NCI-H82 (cell line): ENCODE measurements at regions not wholly inside any gene's neighbourhood (a gene's known extent, or its start where the extent isn't known, plus 50 kb on each side); places are given as distances from the start of the nearest gene placed in this dataset.

Source experiments
- DNase-seq: peaks from one replicate; lab custom pipeline; 2025; lab: John Stamatoyannopoulos, UW

GRCh38 chr1:87999852-88000251 is 671.2 kb downstream of the LMO4 start:
- DNase-seq: no peak

- DNase-seq: no peak
Measured at GRCh38 chr1:88001460-88001859, 672.8 kb downstream of the LMO4 start.

- DNase-seq: no peak
Measured at GRCh38 chr1:88003255-88003654, 674.6 kb downstream of the LMO4 start.

- DNase-seq: no peak
Measured at GRCh38 chr1:88009916-88010315, 674.2 kb upstream of the PKN2 start.

GRCh38 chr1:88013485-88013884 is 670.6 kb upstream of the PKN2 start:
- no peak for DNase-seq

- DNase-seq: no peak
Measured at GRCh38 chr1:88014131-88014530, 669.9 kb upstream of the PKN2 start.

- no peak for DNase-seq
Measured at GRCh38 chr1:88016947-88017346, 667.1 kb upstream of the PKN2 start.

- no peak for DNase-seq
Measured at GRCh38 chr1:88021529-88021928, 662.5 kb upstream of the PKN2 start.

- DNase-seq: no peak
Measured at GRCh38 chr1:88022516-88022915, 661.6 kb upstream of the PKN2 start.

- DNase-seq: peak; percentile 25
Measured at GRCh38 chr1:88029142-88029541, 654.9 kb upstream of the PKN2 start.

- DNase-seq: no peak
Measured at GRCh38 chr1:88029899-88030298, 654.2 kb upstream of the PKN2 start.

- DNase-seq: no peak
Measured at GRCh38 chr1:88035578-88035977, 648.5 kb upstream of the PKN2 start.

GRCh38 chr1:88036345-88037014 is 647.6 kb upstream of the PKN2 start:
- no peak for DNase-seq

- no peak for DNase-seq
Measured at GRCh38 chr1:88039240-88039639, 644.8 kb upstream of the PKN2 start.

- no peak for DNase-seq
Measured at GRCh38 chr1:88043834-88044233, 640.2 kb upstream of the PKN2 start.

GRCh38 chr1:88052167-88052566 is 631.9 kb upstream of the PKN2 start:
- DNase-seq: no peak

GRCh38 chr1:88053065-88053464 is 631.0 kb upstream of the PKN2 start:
- no peak for DNase-seq

GRCh38 chr1:88056881-88057280 is 627.2 kb upstream of the PKN2 start:
- no peak for DNase-seq

GRCh38 chr1:88058205-88058604 is 625.9 kb upstream of the PKN2 start:
- DNase-seq: no peak

- DNase-seq: no peak
Measured at GRCh38 chr1:88060112-88060673, 623.9 kb upstream of the PKN2 start.

- DNase-seq: peak; percentile 55
Measured at GRCh38 chr1:88060750-88061491, 623.2 kb upstream of the PKN2 start.

GRCh38 chr1:88061492-88062177 is 622.4 kb upstream of the PKN2 start:
- peak; percentile 85 for DNase-seq

- no peak for DNase-seq
Measured at GRCh38 chr1:88062650-88063153, 621.4 kb upstream of the PKN2 start.
